ENCODE measurements at regions not wholly inside any gene's neighbourhood (a gene's known extent, or its start where the extent isn't known, plus 50 kb on each side); places are given as distances from the start of the nearest gene placed in this dataset.

DNA sequence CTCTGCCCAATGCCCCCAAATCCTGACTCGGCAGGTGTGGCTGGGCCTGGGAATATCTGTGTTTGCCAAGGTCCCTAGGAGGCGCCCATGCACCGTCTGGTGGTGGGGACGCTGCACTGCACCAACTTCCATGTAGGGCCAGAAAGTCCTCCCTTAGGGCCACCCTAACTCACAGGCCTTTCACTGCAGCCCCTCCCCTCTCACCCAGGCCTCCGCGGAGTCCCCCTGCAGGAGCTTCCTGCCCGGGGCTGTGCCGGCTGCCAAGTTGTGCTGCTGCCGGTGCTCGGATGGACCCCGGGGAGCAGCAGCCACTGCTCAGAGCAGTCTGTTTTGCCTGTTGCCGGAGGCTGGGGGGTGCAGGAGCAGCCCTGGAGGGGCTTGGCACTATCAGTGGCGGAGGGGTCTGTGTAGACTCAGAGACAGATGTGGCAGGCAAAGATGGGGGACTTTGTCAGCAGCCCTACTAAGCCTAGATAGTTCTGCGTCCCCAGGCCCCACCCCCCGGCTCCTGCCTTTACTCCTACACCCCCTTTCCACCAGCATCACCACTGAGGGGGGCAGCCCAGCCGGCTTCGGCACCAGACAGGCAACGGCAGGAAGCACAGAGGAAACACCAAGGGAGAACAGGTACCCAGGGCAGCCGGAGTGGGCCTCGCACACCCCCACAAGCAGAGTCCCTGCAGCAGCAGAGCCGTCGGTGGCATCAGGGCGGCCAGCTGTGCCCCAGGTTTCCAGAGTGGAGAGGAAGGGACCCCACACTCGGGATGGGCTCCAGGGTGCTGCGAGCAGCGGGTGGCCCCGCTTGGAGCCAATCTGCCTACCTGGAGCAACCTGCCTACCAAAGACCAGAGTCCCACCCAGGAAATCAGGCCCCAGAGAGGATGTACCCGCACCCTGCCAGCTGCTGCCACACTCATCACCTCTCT lies 124.3 kb downstream of the TRIM29 start:
- Histone ChIP-seq H3K4me3 (ENCODE audit: low read depth in 1 of 3, low read length in 3 of 3) (no peak overlapping the region), H3K36me3 (ENCODE audit: control insufficient read depth in 3 of 3, insufficient read depth in 2 of 3, low read depth in 1 of 3, low read length in 3 of 3) (no peaks in the 10 kb centered on the region), H3K27me3 (ENCODE audit: control insufficient read depth in 3 of 3, insufficient read depth in 3 of 3, low read length in 3 of 3) (peaks cover 0 to 3% (median 2%) of the 10 kb centered on the region in 3 donors), H3K4me1 (ENCODE audit: control insufficient read depth in 3 of 3, insufficient read depth in 2 of 3, low read depth in 1 of 3, low read length in 2 of 3) (peaks cover 0 to 7% (median 0%) of the 10 kb centered on the region in 3 donors), H3K9me3 (ENCODE audit: control insufficient read depth in 2 of 2, insufficient read depth in 1 of 2, low read depth in 1 of 2, low read length in 1 of 2) (no peaks in the 10 kb centered on the region), H3K27ac (ENCODE audit: low read depth in 1 of 3, low read length in 2 of 3) (no peak overlapping the region)
- DNase-seq (peak; percentile 67 to 75), FAIRE-seq (no peak)
- 44 to 49% (median 47%) methylated on average over 26 to 28 of the region's 28 CpGs for WGBS, 3 donors

DNA sequence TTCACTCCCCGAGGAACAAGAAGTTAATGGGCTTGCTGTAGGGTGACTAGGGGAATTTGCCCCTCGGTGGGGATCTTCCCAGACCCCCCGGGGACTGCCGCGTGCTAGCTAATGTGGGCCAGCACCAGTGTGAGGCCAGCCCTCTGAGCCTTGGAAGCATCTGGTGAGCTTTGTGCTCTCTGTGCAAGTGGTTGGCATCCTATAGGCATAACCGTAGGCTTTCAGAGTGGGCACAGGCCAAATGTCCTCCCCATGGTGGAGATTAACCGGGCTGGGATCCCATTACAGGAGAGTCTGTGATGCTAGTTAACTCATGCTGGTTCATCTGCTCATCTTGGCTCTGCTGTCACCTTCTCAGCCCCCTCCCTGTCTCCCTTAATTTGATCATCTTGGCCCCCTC lies 125.7 kb downstream of the TRIM29 start:
- no peak for DNase-seq
- no peak overlapping the region for H3K27ac ChIP-seq (ENCODE audit: low read depth in 1 of 3, low read length in 2 of 3)
- no peaks in the 10 kb centered on the region for H3K36me3 ChIP-seq (ENCODE audit: control insufficient read depth in 3 of 3, insufficient read depth in 2 of 3, low read depth in 1 of 3, low read length in 3 of 3)
- H3K9me3 ChIP-seq (ENCODE audit: control insufficient read depth in 2 of 2, insufficient read depth in 1 of 2, low read depth in 1 of 2, low read length in 1 of 2), result no peaks in the 10 kb centered on the region
- FAIRE-seq, result no peak
- peaks cover 0 to 7% (median 0%) of the 10 kb centered on the region in 3 donors for H3K4me1 ChIP-seq (ENCODE audit: control insufficient read depth in 3 of 3, insufficient read depth in 2 of 3, low read depth in 1 of 3, low read length in 2 of 3)
- no peak overlapping the region for H3K4me3 ChIP-seq (ENCODE audit: low read depth in 1 of 3, low read length in 3 of 3)
- H3K27me3 ChIP-seq (ENCODE audit: control insufficient read depth in 3 of 3, insufficient read depth in 3 of 3, low read length in 3 of 3), result peaks cover 0 to 3% (median 2%) of the 10 kb centered on the region in 3 donors
- 70 to 81% (median 77%) methylated on average over 7 of the region's 7 CpGs for WGBS, 3 donors

DNA sequence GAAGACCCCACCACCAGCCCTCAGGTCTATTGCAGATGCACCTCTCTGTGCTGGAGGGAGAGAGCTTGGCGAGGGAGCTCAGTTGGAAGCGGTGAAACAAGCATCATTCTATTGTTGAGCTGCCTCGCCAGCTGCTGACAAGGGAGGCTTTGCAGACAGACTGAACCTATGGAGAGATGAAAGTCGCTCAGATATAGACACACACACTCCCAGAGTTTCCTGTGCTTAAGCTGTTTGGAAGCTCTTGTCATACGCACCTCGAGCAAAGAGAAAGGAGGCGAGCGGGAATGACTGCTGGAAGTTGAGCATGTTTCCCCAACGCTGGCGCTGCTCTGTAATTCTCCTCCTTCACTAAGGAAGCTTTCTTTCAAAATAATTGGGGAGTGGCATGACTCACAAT lies 126.1 kb downstream of the TRIM29 start:
- DNase-seq, result no peak
- H3K27me3 ChIP-seq (ENCODE audit: control insufficient read depth in 3 of 3, insufficient read depth in 3 of 3, low read length in 3 of 3), result peaks cover 0 to 3% (median 2%) of the 10 kb centered on the region in 3 donors
- no peak overlapping the region for H3K27ac ChIP-seq (ENCODE audit: low read depth in 1 of 3, low read length in 2 of 3)
- WGBS, 3 donors, result 78 to 91% (median 84%) methylated on average over 9 to 10 of the region's 10 CpGs
- no peaks in the 10 kb centered on the region for H3K36me3 ChIP-seq (ENCODE audit: control insufficient read depth in 3 of 3, insufficient read depth in 2 of 3, low read depth in 1 of 3, low read length in 3 of 3)
- no peak overlapping the region for H3K4me3 ChIP-seq (ENCODE audit: low read depth in 1 of 3, low read length in 3 of 3)
- peaks cover 0 to 7% (median 0%) of the 10 kb centered on the region in 3 donors for H3K4me1 ChIP-seq (ENCODE audit: control insufficient read depth in 3 of 3, insufficient read depth in 2 of 3, low read depth in 1 of 3, low read length in 2 of 3)
- H3K9me3 ChIP-seq (ENCODE audit: control insufficient read depth in 2 of 2, insufficient read depth in 1 of 2, low read depth in 1 of 2, low read length in 1 of 2), result no peaks in the 10 kb centered on the region
- FAIRE-seq, result no peak

DNA sequence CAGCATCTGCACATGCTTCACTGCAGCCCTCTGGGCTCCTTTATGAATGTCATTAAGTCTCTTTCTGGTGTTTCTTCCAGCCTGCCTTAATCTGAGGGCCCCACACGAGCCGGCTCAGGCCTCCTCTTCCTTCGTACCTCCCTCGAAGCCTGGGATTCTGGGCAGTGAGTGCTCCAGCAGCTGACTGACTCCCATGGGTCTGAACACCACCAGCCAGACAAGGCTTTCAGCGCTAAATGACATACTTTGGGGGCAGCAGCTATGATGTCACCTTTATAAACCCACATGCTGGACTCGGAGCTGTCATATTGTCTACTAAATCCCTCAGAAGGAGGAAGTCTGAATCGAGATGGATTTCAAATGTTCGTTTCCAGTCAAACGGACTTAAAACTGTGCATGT lies 127.1 kb downstream of the TRIM29 start:
- no peak overlapping the region for H3K4me3 ChIP-seq (ENCODE audit: low read depth in 1 of 3, low read length in 3 of 3)
- DNase-seq (no peak), FAIRE-seq (no peak)
- H3K27ac ChIP-seq (ENCODE audit: low read depth in 1 of 3, low read length in 2 of 3), result no peak overlapping the region
- H3K27me3 ChIP-seq (ENCODE audit: control insufficient read depth in 3 of 3, insufficient read depth in 3 of 3, low read length in 3 of 3), result peaks cover 0 to 3% (median 2%) of the 10 kb centered on the region in 3 donors
- no peaks in the 10 kb centered on the region for H3K9me3 ChIP-seq (ENCODE audit: control insufficient read depth in 2 of 2, insufficient read depth in 1 of 2, low read depth in 1 of 2, low read length in 1 of 2)
- H3K4me1 ChIP-seq (ENCODE audit: control insufficient read depth in 3 of 3, insufficient read depth in 2 of 3, low read depth in 1 of 3, low read length in 2 of 3), result peaks cover 0 to 7% (median 0%) of the 10 kb centered on the region in 3 donors
- no peaks in the 10 kb centered on the region for H3K36me3 ChIP-seq (ENCODE audit: control insufficient read depth in 3 of 3, insufficient read depth in 2 of 3, low read depth in 1 of 3, low read length in 3 of 3)
- 65 to 82% (median 72%) methylated on average over 9 of the region's 9 CpGs for WGBS, 3 donors

DNA sequence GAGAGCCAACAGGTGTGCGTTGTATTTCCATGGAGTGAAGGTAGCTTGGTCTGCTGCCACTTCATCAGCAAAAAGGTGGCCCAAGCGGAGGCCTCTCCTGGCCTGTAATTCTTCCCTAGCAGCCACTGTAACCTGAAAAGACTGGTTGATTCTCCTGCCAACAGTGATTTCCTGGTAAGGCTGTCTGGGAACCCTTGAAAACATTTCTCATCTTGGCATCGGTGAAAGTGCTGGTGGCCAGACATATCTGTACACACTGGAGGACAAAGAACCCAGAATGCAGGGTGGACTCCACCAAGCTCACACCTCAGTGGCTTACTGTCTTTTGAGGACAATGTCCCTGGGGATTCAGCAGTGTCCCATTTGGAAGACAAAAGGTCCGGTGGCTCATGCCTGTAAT lies 128.0 kb downstream of the TRIM29 start:
- no peak for FAIRE-seq
- DNase-seq, result no peak
- Histone ChIP-seq H3K36me3 (ENCODE audit: control insufficient read depth in 3 of 3, insufficient read depth in 2 of 3, low read depth in 1 of 3, low read length in 3 of 3) (no peaks in the 10 kb centered on the region), H3K9me3 (ENCODE audit: control insufficient read depth in 2 of 2, insufficient read depth in 1 of 2, low read depth in 1 of 2, low read length in 1 of 2) (no peaks in the 10 kb centered on the region), H3K27ac (ENCODE audit: low read depth in 1 of 3, low read length in 2 of 3) (no peak overlapping the region), H3K4me1 (ENCODE audit: control insufficient read depth in 3 of 3, insufficient read depth in 2 of 3, low read depth in 1 of 3, low read length in 2 of 3) (peaks cover 0 to 7% (median 0%) of the 10 kb centered on the region in 3 donors), H3K4me3 (ENCODE audit: low read depth in 1 of 3, low read length in 3 of 3) (no peak overlapping the region), H3K27me3 (ENCODE audit: control insufficient read depth in 3 of 3, insufficient read depth in 3 of 3, low read length in 3 of 3) (peaks cover 0 to 3% (median 2%) of the 10 kb centered on the region in 3 donors)
- 85 to 94% (median 91%) methylated on average over 4 of the region's 4 CpGs for WGBS, 3 donors

DNA sequence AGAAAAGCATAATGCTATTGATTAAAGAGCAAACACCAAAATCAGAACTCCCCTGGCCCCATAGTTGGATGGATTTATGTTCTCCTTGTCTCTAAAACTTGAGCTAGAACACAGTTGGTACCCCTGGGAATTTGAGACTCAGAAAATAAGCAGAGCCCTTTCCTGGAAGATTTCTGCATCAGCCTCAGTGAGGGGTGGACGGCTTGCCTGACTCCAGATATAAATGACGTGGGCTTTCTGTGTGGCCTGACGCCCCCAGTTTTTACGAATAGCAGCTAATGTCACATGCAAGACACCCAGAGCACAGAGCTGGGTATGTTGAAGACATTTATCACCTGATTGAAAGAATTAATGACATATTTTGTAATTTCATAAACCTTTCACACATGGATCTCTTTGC lies 130.8 kb downstream of the TRIM29 start:
- Histone ChIP-seq H3K27ac (ENCODE audit: low read depth in 1 of 3, low read length in 2 of 3) (no peak overlapping the region), H3K4me1 (ENCODE audit: control insufficient read depth in 3 of 3, insufficient read depth in 2 of 3, low read depth in 1 of 3, low read length in 2 of 3) (no peaks in the 10 kb centered on the region), H3K27me3 (ENCODE audit: control insufficient read depth in 3 of 3, insufficient read depth in 3 of 3, low read length in 3 of 3) (peaks cover 0 to 3% (median 0%) of the 10 kb centered on the region in 3 donors), H3K36me3 (ENCODE audit: control insufficient read depth in 3 of 3, insufficient read depth in 2 of 3, low read depth in 1 of 3, low read length in 3 of 3) (no peaks in the 10 kb centered on the region), H3K9me3 (ENCODE audit: control insufficient read depth in 2 of 2, insufficient read depth in 1 of 2, low read depth in 1 of 2, low read length in 1 of 2) (no peaks in the 10 kb centered on the region), H3K4me3 (ENCODE audit: low read depth in 1 of 3, low read length in 3 of 3) (no peak overlapping the region)
- FAIRE-seq (no peak), DNase-seq (no peak)
- WGBS, 3 donors, result 85 to 93% (median 92%) methylated on average over 4 of the region's 4 CpGs

DNA sequence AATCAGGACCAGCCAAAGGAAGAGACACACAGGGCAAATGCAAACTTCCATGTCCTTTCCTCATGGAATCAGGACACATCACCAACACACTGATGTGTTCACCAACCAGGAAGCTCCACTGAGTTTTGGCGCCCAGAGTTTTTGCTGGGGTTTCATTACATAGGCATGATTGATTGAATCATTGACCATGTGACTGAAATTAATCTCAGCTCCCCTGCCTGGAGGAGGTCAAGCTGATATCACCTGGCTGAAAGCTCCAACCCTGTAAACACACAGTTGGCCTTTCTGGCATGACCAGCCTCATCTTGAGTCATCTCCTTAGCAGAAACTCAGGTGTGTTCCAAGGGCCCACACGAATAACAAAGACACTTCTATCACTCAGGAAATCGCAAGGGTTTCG lies 133.2 kb downstream of the TRIM29 start:
- DNase-seq (no peak), FAIRE-seq (no peak)
- Histone ChIP-seq H3K27me3 (ENCODE audit: control insufficient read depth in 3 of 3, insufficient read depth in 3 of 3, low read length in 3 of 3) (no peaks in the 10 kb centered on the region), H3K9me3 (ENCODE audit: control insufficient read depth in 2 of 2, insufficient read depth in 1 of 2, low read depth in 1 of 2, low read length in 1 of 2) (no peaks in the 10 kb centered on the region), H3K4me3 (ENCODE audit: low read depth in 1 of 3, low read length in 3 of 3) (no peak overlapping the region), H3K36me3 (ENCODE audit: control insufficient read depth in 3 of 3, insufficient read depth in 2 of 3, low read depth in 1 of 3, low read length in 3 of 3) (no peaks in the 10 kb centered on the region), H3K27ac (ENCODE audit: low read depth in 1 of 3, low read length in 2 of 3) (no peak overlapping the region), H3K4me1 (ENCODE audit: control insufficient read depth in 3 of 3, insufficient read depth in 2 of 3, low read depth in 1 of 3, low read length in 2 of 3) (no peaks in the 10 kb centered on the region)
- WGBS, 3 donors, result 47 to 79% (median 63%) methylated on average over 4 of the region's 4 CpGs

DNA sequence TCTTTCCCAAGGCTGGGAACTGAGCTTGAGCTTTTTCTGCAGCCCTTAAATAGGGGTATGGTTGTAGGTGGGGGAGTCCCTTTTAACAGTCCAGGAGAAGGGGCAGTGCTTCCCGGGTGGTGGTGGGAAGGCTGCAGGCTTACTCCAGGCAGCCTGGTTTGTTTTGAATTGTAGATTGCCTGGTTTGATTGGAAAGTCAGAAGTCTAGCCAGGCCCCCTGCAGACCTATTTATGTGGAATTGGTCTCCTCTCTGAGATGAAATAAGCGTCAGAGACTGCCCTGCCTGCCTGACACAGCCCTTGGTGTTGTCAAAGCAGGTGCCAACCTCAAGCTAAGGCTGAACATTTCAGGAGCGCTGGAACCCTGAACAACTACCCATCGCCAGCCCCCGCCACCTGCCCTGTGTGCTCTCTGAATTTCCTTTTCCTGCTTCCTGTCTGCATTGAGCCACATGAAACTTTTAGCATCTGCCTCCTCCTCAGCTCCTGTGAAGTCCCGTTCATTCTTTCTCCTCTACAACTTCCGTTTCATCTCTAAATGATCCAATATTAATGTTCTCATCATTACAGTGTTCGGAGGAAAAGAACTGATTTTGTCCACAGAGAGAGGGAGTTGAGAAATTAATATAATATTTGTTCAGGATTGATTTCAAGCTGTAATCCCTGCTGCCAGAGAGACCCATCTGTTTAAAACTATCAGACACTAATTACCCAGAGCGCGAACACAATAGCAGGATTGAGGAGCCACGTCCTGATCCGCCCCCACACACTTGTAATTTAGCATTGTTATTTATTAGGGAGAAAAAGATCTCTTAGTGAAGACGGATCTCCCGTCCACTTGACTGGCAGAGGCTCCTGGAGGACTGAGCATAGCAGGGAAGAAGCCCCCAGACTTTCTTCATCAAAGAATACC lies 136.5 kb downstream of the TRIM29 start:
- H3K27ac ChIP-seq (ENCODE audit: low read depth in 1 of 3, low read length in 2 of 3), result no peak overlapping the region
- no peak for FAIRE-seq
- no peak for DNase-seq
- H3K4me3 ChIP-seq (ENCODE audit: low read depth in 1 of 3, low read length in 3 of 3), result no peak overlapping the region
- H3K36me3 ChIP-seq (ENCODE audit: control insufficient read depth in 3 of 3, insufficient read depth in 2 of 3, low read depth in 1 of 3, low read length in 3 of 3), result no peaks in the 10 kb centered on the region
- no peaks in the 10 kb centered on the region for H3K27me3 ChIP-seq (ENCODE audit: control insufficient read depth in 3 of 3, insufficient read depth in 3 of 3, low read length in 3 of 3)
- no peaks in the 10 kb centered on the region for H3K4me1 ChIP-seq (ENCODE audit: control insufficient read depth in 3 of 3, insufficient read depth in 2 of 3, low read depth in 1 of 3, low read length in 2 of 3)
- 47 to 73% (median 63%) methylated on average over 14 of the region's 14 CpGs for WGBS, 3 donors
- H3K9me3 ChIP-seq (ENCODE audit: control insufficient read depth in 2 of 2, insufficient read depth in 1 of 2, low read depth in 1 of 2, low read length in 1 of 2), result no peaks in the 10 kb centered on the region
